ENCODE measurements at regions not wholly inside any gene's neighbourhood (a gene's known extent, or its start where the extent isn't known, plus 50 kb on each side); places are given as distances from the start of the nearest gene placed in this dataset.

- DNase-seq = no peak
Measured at GRCh38 chr11:15580056-15580774, 465.5 kb downstream of the INSC start.

DNA sequence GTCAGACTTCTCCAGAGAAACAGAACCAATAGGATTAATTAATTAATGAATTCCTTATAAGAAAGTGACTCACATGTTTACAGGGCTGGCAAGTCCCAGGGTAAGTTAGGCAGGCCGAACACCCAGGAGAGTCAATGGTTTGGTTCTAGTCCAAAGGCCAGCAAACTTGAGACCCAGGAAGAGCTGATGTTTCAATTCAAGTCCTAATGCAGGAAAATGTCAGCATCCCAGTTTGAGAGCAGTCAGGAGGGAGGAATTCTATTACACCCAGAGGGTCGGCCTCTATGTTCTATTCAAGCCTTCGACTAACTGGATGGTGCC lies 466.0 kb downstream of the INSC start:
- no peak for DNase-seq

GRCh38 chr11:15584158-15584557 lies 469.4 kb downstream of the INSC start:
- DNase-seq = no peak

GRCh38 chr11:15585602-15586331 lies 471.0 kb downstream of the INSC start:
- DNase-seq = no peak

DNA sequence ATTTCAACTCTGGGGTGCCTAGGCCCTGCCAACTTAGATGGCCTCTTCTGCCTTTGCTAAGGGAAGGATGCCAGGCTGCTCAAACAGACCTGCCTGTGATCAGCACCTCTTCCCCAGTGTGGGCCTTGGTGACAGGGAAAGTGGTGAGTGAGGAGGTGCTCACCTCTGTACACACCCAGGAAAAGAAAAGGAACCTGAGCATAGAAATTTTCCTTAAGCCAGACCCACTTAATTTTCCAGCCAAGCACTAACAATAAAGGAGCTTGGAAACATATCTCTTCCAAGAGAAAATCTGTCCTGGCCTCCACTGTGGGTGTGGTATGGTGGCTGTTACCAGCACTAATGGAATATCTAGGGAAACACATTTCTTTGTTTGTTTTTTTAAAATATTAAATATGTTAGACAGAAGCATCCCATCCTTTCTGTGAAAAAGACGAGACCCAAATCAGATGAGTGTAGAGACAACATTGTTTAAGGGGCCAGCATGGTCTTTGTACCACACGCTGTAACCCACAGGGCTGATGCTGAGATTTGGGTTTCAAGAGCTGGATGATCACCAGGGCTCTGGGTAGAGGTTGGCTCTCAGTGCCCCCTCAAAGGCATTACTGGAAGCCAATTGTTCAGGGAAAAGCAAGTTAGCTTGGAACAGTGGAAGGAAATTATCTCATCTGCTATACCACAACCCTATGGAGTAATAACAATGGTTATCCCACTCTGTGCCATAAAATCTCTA lies 472.2 kb downstream of the INSC start:
- DNase-seq = no peak

GRCh38 chr11:15589070-15589626 lies 474.4 kb downstream of the INSC start:
- DNase-seq = no peak

GRCh38 chr11:15590132-15590531 lies 475.4 kb downstream of the INSC start:
- no peak for DNase-seq

DNA sequence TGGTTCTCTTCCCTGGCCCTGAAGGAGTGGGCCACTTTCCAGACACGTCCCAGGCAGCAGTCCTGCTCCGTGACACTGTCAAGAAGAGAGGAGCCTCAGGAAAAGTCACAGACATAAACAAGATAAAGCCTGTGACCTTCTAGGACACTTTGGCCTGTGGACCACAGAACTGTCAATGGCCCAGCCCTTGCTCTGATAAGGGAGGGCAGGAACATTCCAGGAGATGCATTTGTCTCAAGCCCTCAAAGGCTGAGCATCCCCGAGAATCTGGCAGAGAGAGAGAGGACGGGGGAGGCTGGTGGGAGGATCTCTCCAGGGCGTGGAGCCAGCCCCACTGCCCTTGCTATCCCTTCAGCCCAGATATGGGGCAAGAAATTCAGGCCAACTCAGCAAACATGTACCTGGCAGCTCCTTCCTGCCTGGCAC lies 476.4 kb downstream of the INSC start:
- no peak for DNase-seq

DNA sequence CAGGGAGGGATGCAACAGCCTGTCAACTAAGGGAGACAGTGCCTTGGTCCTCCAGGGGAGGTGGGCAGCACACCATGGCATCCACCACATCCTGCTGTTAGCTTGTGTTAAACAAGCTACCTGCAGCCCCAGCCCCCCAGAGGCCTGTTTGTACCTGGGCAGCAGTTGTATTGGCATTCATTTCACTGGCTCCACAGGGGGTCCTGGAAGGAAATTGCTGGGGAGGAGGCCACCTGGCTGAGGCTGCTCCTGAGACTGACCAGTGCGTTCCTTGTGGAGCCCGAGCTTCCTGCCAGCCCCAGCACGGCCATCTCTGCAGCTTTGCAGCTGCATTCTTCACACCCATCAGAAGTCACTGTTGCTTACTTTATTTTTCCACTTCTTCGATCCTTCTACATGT lies 479.9 kb downstream of the INSC start:
- no peak for DNase-seq

DNA sequence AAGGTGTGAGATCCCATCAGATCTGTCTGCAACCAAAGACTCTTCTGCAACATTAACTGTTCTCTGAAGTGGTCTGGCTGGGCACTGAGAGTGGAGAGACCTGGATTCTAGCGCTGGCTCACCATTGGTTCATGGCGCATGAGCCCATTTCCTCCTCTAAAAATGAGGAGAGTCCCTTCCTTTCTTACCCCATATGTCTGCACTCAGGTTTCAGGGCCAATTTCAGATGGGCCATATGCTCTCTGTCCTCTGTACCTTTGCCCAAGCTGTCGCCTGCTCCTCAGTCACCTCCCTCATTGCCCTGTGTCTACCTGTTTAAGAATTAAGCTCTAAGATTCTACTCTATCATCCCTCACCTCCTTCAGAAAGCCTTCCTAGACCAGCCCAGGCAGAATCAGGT lies 484.7 kb downstream of the INSC start:
- no peak for DNase-seq

GRCh38 chr11:15602047-15602446 lies 487.3 kb downstream of the INSC start:
- no peak for DNase-seq

- DNase-seq = peak in 3 of 56 donors; percentile 3 to 15 (median 4)
Measured at GRCh38 chr11:15602785-15603567, 488.3 kb downstream of the INSC start.

DNA sequence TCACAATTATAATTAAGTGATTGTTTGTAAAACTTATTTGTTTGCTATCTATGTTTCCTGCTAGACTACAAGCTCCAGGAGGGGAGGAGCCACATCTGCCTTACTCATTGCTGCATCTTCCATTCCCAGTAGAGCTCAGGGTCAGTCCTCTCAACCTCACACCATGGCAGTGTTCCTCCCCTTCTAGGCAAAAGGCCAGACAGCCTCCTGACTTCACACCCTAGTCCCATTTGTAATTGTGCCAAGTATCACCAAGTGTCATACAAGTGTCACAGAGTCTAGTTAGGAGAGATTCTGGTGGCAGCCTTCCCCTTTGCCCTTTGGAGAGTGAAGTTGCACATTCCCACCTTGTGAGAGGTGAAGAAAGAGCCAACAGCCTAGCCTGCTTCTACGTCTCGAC lies 490.4 kb downstream of the INSC start:
- DNase-seq = no peak

GRCh38 chr11:15607361-15608036 lies 492.8 kb downstream of the INSC start:
- DNase-seq = no peak

DNA sequence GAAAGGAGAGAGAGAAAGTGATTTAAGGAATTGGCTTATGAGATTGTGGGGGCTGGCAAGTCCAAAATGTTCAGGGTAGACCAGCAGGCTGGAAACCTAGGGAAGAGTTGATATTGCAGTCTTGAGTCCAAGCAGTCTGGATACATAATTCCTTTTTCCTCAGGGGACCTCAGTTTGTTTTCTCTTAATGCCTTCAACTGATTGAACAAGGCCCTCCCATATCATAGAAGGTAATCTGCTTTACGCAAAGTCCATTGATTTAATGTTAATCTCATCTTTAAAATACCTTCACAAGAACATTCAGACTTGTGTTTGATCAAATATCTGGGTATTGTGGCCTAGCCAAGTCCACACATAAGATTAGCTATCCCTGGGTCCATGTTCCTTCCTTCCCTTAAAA lies 494.7 kb downstream of the INSC start:
- DNase-seq = no peak

- DNase-seq = no peak
Measured at GRCh38 chr11:15610881-15611280, 496.2 kb downstream of the INSC start.

DNA sequence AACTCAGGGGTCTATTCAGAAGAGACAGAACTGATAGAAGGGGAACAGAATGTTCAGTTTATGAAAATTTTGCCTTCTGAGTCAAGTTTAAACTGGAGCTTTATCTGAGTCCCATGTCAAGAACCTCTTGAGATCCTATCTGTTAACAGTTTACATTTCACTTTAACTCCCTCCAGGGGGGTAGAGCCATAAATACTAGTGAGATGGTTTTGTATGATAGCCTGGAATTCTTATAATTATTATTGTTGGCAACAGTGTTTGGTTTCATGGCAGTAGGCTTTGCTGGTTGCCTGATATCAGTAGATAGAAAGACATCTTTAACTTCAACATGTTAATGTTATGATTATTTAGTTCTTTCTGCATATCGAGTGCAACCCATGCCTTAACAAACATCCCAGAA lies 498.5 kb downstream of the INSC start:
- DNase-seq = no peak

DNA sequence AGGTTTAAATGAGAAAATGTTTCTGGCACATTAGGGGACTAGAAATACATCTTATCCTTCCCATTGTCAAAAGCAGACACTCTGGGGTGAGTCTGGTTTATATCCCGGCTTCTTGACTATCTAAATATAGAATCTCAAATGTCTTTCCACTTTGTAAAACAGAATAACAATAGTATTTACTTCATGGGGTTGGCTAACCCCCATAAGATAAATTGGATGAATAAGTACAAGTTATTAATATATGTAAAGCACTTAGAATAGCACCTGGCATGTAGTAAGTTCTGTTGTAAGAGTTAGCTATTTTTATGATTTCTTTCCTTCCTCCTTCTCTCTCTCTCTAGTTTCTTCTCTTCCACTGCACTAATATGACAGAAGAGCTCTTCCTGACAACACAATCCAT lies 499.1 kb downstream of the INSC start:
- no peak for DNase-seq

- peak in 2 of 56 donors; percentile 3 to 8 for DNase-seq
Measured at GRCh38 chr11:15615398-15616096, 500.8 kb downstream of the INSC start.

Data from amygdala (tissue), 56 donors.